22Rv1 (cell line): ENCODE measurements at regions not wholly inside any gene's neighbourhood (a gene's known extent, or its start where the extent isn't known, plus 50 kb on each side); places are given as distances from the start of the nearest gene placed in this dataset.

ENCODE experiments used
- H3K27ac ChIP-seq: fragments of 450-650 bp; 2 replicates; pipeline ENCODE4 v1.5.1; 2017
- CTCF ChIP-seq: fragments of 450-650 bp; IDR thresholded peaks from 2 replicates; pipeline ENCODE4 v1.5.1; 2017; ENCODE audit warnings: mild to moderate bottlenecking
- ZFX ChIP-seq: fragments of 450-650 bp; IDR thresholded peaks from 2 replicates; pipeline ENCODE4 v1.6.1; 2017; ENCODE audit warnings: antibody characterized with exemption, borderline replicate concordance

- TF ChIP-seq ZFX = no peak
- no peak for TF ChIP-seq CTCF
- no peak overlapping the region for H3K27ac ChIP-seq
Measured at GRCh38 chr2:12857891-12858290, 141.2 kb downstream of the TRIB2 start.

GRCh38 chr2:12858786-12859185 lies 142.1 kb downstream of the TRIB2 start:
- no peak overlapping the region for H3K27ac ChIP-seq
- TF ChIP-seq CTCF (no peak), ZFX (no peak)

GRCh38 chr2:12861344-12861930 lies 144.7 kb downstream of the TRIB2 start:
- TF ChIP-seq ZFX (no peak), CTCF (no peak)
- H3K27ac ChIP-seq = no peak overlapping the region

- TF ChIP-seq CTCF (no peak), ZFX (no peak)
Measured at GRCh38 chr2:12862541-12862940, 145.8 kb downstream of the TRIB2 start.

GRCh38 chr2:12863937-12864336 lies 147.2 kb downstream of the TRIB2 start:
- TF ChIP-seq CTCF = no peak
- TF ChIP-seq ZFX = no peak
- H3K27ac ChIP-seq = no peak overlapping the region

More at GRCh38 chr2:12862541-12862940, 145.8 kb downstream of the TRIB2 start:
- H3K27ac ChIP-seq = no peak overlapping the region

GRCh38 chr2:12867631-12868287 lies 151.0 kb downstream of the TRIB2 start:
- no peak overlapping the region for H3K27ac ChIP-seq
- TF ChIP-seq ZFX (no peak), CTCF (no peak)

- H3K27ac ChIP-seq = no peak overlapping the region
- TF ChIP-seq CTCF (no peak), ZFX (no peak)
Measured at GRCh38 chr2:12870692-12871091, 154.0 kb downstream of the TRIB2 start.
